CD4-positive, alpha-beta T cell (primary cell): ENCODE measurements at regions not wholly inside any gene's neighbourhood (a gene's known extent, or its start where the extent isn't known, plus 50 kb on each side); places are given as distances from the start of the nearest gene placed in this dataset.

Experiments used
- ATAC-seq: fragments of 200-7000 bp; cut with Tn5 transposase; one replicate; pipeline ENCODE4 v1.10.0; 2022; ENCODE audit warnings: mild to moderate bottlenecking; ENCODE audit not compliant: poor library complexity
- CTCF ChIA-PET: fragments of 350-600 bp; sonication (Branson Sonifier 250); formaldehyde crosslinking; loops from one replicate; lab custom pipeline; 2021; ENCODE audit warnings: antibody characterized with exemption, inconsistent platforms; lab: Charles Lee
- POLR2A ChIA-PET: fragments of 350-600 bp; sonication (Branson Sonifier 250); formaldehyde crosslinking; loops from one replicate; lab custom pipeline; 2021; ENCODE audit warnings: antibody characterized with exemption, inconsistent platforms; lab: Charles Lee
- DNase-seq, 14 experiments: peaks; one replicate each; pipeline ENCODE4 v3.0.0-alpha.2; 2013 to 2020; ENCODE audit warnings: mixed read lengths in 2 of 14
- H3K27ac ChIP-seq, 2 donors: one replicate each; pipeline versions ENCODE4 v1.5.1 to v1.7.0; 2013; ENCODE audit warnings: low read length in 2 of 2, low read depth in 1 of 2, mild to moderate bottlenecking in 1 of 2
- H3K27me3 ChIP-seq, 2 experiments: 1 replicate in 1 of 2; 2 replicates in 1 of 2; pipeline versions ENCODE4 v1.6.1 to v1.7.0; 2013; ENCODE audit warnings: low read length in 2 of 2, control low read depth in 1 of 2, mild to moderate bottlenecking in 1 of 2, moderate library complexity in 1 of 2; ENCODE audit not compliant: insufficient read depth in 2 of 2, control insufficient read depth in 1 of 2
- H3K36me3 ChIP-seq: one replicate; pipeline ENCODE4 v1.6.1; 2013; ENCODE audit warnings: low read length, control low read depth; ENCODE audit not compliant: insufficient read depth
- H3K4me1 ChIP-seq: one replicate; pipeline ENCODE4 v1.6.1; 2013; ENCODE audit warnings: low read length, control low read depth; ENCODE audit not compliant: insufficient read depth
- H3K4me3 ChIP-seq: one replicate; pipeline ENCODE4 v1.5.1; 2013; ENCODE audit warnings: mild to moderate bottlenecking, low read length, moderate library complexity
- H3K9me3 ChIP-seq, 2 experiments: 1 replicate in 1 of 2; 2 replicates in 1 of 2; pipeline versions ENCODE4 v1.6.1 to v1.7.0; 2013; ENCODE audit warnings: low read length in 2 of 2, mild to moderate bottlenecking in 2 of 2, control low read depth in 1 of 2, moderate library complexity in 1 of 2; ENCODE audit not compliant: control insufficient read depth in 1 of 2, insufficient read depth in 1 of 2
- H3K27ac Mint-ChIP-seq: one replicate; pipeline ENCODE4 v1.8.0; 2020; ENCODE audit warnings: mixed read lengths
- H3K27me3 Mint-ChIP-seq: one replicate; pipeline ENCODE4 v1.8.0; 2021; ENCODE audit warnings: mixed read lengths
- H3K36me3 Mint-ChIP-seq: one replicate; pipeline ENCODE4 v1.8.0; 2021; ENCODE audit warnings: low read depth, mixed read lengths
- H3K4me1 Mint-ChIP-seq: one replicate; pipeline ENCODE4 v1.8.0; 2021; ENCODE audit warnings: low read depth, mixed read lengths
- H3K4me3 Mint-ChIP-seq: one replicate; pipeline ENCODE4 v1.8.0; 2020; ENCODE audit warnings: mild to moderate bottlenecking, mixed read lengths
- H3K9me3 Mint-ChIP-seq: one replicate; pipeline ENCODE4 v1.8.0; 2020; ENCODE audit warnings: mixed read lengths
- CTCF ChIP-seq: fragments of 200-600 bp; IDR thresholded peaks from one replicate; pipeline ENCODE4 v1.8.0; 2022; ENCODE audit warnings: antibody characterized with exemption, mild to moderate bottlenecking
- intact Hi-C, 2 experiments: fragments of 100-400 bp; cut with DNase I in 1 of 2; cut with micrococcal nuclease in 1 of 2; formaldehyde crosslinking; loops; one replicate each; pipeline versions ENCODE4 v1.15.1 to v1.9.0; 2023 to 2025; cut with DNase I, micrococcal nuclease

DNA sequence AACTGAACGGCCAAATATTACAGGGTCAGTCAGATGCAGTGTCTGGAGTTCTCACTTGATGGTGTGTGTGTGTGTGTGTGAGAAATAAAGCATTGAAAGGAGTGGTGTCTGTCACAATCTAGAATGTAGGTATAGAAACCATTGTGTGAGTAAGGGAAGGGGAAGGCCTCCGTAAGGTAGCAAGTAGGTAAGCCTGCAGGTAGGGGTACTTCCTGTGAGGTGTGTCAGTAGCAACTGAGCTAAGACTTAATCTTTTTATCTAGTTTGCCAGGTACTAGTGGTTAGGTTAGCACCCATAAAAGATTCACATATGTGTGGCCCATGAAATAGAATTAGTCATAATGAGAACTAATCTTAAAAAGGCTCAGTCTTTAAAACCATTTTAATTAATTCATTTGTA is 1517.8 kb downstream of the SI start:
- H3K4me3 Mint-ChIP-seq = no peak overlapping the region
- H3K27ac Mint-ChIP-seq = no peak overlapping the region
- ChIA-PET POLR2A (no interaction called here), CTCF (no interaction called here)
- Histone ChIP-seq H3K4me1 (no peaks in the 10 kb centered on the region), H3K9me3 (peaks cover 0 to 3% of the 10 kb centered on the region in 2 experiments), H3K27ac (no peak overlapping the region), H3K36me3 (no peaks in the 10 kb centered on the region), H3K4me3 (no peak overlapping the region), H3K27me3 (no peaks in the 10 kb centered on the region)
- no peak for ATAC-seq
- no peak for DNase-seq
- peaks cover 7% of the 10 kb centered on the region for H3K9me3 Mint-ChIP-seq
- no peaks in the 10 kb centered on the region for H3K27me3 Mint-ChIP-seq
- intact Hi-C loops = no loop called here
- no peaks in the 10 kb centered on the region for H3K36me3 Mint-ChIP-seq
- TF ChIP-seq CTCF = no peak
- H3K4me1 Mint-ChIP-seq = no peaks in the 10 kb centered on the region

DNA sequence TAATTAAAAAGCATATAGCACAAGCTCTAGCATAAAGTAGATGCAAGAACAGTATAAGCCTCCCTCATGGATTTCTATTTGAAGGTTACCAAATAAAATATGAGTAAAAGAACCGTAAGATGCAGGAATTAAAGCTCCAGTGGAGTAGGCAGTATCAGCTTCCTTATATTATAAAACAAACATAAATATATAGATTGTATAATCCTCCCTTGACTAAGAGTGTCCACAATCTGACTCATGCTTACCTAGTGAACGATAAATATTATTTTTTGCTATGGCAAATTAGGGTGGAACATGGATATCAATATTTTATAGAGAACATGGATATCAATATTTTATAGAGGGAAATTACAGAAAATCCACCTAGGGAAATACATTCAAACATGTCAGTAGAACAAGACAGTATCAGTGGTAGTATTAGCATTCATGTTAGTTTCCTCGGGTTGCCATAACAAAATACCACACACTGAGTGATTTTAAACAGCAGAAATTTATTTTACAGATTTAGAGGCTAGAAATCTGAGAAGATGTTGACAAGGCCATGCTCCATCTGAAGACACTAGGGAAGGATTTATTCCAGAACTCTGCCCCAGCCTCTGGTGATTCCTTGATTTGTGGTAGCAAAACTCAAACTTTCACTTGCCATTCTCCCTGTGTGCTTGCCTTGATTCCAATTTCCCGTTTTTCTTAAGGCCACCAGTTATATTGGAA is 1521.3 kb downstream of the SI start:
- no peaks in the 10 kb centered on the region for H3K4me1 Mint-ChIP-seq
- no peak for ATAC-seq
- no peak overlapping the region for H3K27ac Mint-ChIP-seq

GRCh38 chr3:163555918-163556317 is 1522.4 kb downstream of the SI start:
- H3K4me1 Mint-ChIP-seq = no peaks in the 10 kb centered on the region
- intact Hi-C loops = no loop called here
- CTCF ChIA-PET = no interaction called here
- no peak for ATAC-seq
- Histone ChIP-seq H3K27me3 (no peaks in the 10 kb centered on the region), H3K36me3 (no peaks in the 10 kb centered on the region), H3K27ac (no peak overlapping the region), H3K4me1 (no peaks in the 10 kb centered on the region), H3K4me3 (no peak overlapping the region), H3K9me3 (peaks cover 0 to 7% of the 10 kb centered on the region in 2 experiments)
- no peak overlapping the region for H3K27ac Mint-ChIP-seq
- H3K36me3 Mint-ChIP-seq = no peaks in the 10 kb centered on the region
- H3K4me3 Mint-ChIP-seq = no peak overlapping the region
- no peak for TF ChIP-seq CTCF
- POLR2A ChIA-PET = no interaction called here
- DNase-seq = no peak
- peaks cover 4% of the 10 kb centered on the region for H3K9me3 Mint-ChIP-seq
- no peaks in the 10 kb centered on the region for H3K27me3 Mint-ChIP-seq

More for the DNA sequence above, 1521.3 kb downstream of the SI start:
- TF ChIP-seq CTCF = no peak
- POLR2A ChIA-PET = no interaction called here
- Histone ChIP-seq H3K9me3 (peaks cover 0 to 7% of the 10 kb centered on the region in 2 experiments), H3K4me3 (no peak overlapping the region), H3K4me1 (no peaks in the 10 kb centered on the region), H3K27me3 (no peaks in the 10 kb centered on the region), H3K36me3 (no peaks in the 10 kb centered on the region), H3K27ac (no peak overlapping the region)
- no peaks in the 10 kb centered on the region for H3K36me3 Mint-ChIP-seq
- no peaks in the 10 kb centered on the region for H3K27me3 Mint-ChIP-seq
- no peak for DNase-seq
- intact Hi-C loops = no loop called here
- H3K9me3 Mint-ChIP-seq = peaks cover 7% of the 10 kb centered on the region
- CTCF ChIA-PET = no interaction called here
- H3K4me3 Mint-ChIP-seq = no peak overlapping the region
